ENCODE measurements at regions not wholly inside any gene's neighbourhood (a gene's known extent, or its start where the extent isn't known, plus 50 kb on each side); places are given as distances from the start of the nearest gene placed in this dataset.

DNA sequence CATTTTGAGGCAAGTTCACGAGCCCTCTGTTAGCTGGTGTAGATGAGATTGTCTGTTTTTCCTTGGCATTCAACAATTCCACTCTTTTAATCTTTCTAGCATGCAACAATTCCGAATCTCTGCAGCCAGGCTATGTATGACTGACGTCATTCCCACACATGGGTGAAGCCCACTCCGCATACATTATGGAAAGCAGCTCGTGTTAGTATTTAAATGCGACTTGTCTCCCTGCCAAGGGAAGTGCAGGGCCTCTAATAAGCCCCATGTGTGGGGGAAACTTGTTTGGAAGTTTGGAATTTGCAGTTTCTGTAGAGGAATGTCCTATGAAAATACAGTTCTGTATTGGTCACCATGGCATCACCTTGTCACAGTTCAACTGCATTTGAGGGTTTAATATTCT lies 146.0 kb upstream of the FBXL7 start:
- in situ Hi-C loops (cut with MboI; ENCODE audit: low pct_unique_long_range_greater_than_20kb, low sequenced_read_pairs) = no loop called here

DNA sequence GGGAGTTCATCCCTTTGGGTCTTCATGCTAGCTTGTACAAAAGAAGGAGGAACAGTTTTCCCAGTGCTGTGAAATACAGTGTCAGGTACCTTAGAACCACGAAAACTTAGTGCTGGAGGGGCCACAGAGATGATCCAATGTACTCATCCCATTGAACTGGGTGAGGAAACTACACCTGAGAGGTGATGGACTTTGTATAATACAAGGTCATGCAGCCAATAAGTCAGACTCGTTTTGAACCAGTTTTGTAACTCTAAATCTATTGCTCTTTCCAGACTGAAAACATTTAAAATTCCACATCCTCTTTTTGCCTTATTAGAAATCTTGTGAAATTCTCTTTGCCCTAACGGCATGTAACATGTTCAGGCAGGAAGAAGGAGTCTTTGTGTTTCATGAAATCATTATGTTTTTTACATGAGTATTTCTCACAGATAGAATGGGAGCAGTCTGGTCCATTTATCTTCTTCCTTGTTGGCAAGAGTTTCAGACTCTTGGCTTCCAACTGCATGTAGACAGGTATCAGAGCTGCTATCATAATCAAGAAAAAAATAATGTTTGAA lies 146.8 kb upstream of the FBXL7 start:
- in situ Hi-C loops (cut with MboI; ENCODE audit: low pct_unique_long_range_greater_than_20kb, low sequenced_read_pairs) = no loop called here

More for the DNA sequence above, 146.0 kb upstream of the FBXL7 start:
- no peak for DNase-seq

DNA sequence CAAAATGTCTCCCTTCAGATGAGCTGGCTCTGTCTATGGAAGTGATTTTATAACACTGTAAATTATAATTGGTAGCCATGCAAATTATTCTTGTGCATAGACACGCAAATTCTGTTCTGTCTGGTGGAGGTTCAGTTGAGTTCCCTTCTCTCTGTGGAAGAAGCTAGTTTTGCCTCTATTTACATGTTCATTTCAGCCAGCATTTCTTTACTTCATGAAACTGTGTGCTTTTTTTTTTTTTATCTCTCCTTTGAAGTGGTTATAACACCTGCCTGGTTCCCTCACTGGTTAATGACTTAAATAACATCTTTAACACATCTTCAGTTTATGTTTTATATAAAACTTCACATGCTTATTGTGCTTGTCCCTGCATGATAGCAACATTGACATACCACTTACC lies 149.4 kb upstream of the FBXL7 start:
- in situ Hi-C loops (cut with MboI; ENCODE audit: low pct_unique_long_range_greater_than_20kb, low sequenced_read_pairs) = no loop called here
- DNase-seq = no peak

More for the DNA sequence above, 146.8 kb upstream of the FBXL7 start:
- no peak for DNase-seq

DNA sequence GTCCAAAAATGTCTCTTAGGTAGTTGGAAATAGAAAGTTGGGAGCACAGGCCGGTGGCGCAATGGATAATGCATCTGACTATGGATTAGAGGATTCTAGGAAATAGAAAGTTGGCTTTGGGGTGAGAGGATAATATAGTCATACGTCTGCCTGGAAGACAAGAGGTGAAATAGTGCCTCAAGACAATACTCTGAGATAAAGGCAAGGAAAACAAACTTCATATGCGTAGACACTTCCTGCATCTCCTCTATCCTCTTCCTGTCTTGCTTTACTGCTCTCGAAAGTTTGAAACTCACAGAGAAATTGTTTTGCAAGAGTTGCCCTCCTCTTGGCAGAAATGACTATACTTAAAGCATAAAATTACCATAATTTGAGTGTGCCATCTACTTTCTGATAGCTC lies 153.2 kb upstream of the FBXL7 start:
- in situ Hi-C loops (cut with MboI; ENCODE audit: low pct_unique_long_range_greater_than_20kb, low sequenced_read_pairs) = no loop called here
- DNase-seq = no peak

DNA sequence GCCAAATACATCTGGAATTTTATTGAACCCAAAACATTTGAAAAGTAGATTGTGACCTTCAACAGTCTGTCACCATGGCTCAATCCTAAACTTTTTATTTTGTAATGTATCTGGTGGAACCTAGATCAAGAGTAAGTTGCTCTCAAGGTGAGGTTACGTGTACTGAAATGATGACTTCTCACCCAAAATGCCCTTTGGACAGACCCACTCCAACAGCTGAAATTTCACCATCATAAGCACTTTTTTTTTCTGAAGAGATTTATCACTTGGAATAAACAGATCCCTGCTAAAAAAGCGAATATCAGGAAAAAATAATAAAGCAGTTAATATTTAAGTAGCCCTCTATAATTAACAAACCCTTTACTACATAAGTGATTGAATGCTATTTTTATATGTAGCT lies 155.0 kb upstream of the FBXL7 start:
- in situ Hi-C loops (cut with MboI; ENCODE audit: low pct_unique_long_range_greater_than_20kb, low sequenced_read_pairs) = no loop called here

DNA sequence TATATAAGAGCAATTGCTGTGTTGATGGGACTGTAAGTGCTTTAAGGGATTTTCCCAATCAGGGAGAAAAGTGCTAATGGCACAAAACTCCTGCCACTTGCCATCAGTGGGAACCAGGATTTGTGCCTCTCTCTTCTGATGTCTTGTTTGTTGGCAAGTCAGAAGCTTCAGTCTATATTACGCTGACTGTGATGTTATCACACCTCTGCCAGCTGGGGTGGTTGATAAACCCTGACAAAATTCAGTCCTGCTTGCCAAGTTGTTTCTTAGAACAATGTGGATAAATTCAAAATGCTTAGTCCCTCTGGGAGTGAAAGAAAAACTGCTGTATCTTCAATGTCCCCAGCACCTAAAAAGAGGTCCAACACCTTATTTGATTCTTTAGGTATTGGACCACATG lies 161.4 kb upstream of the FBXL7 start:
- DNase-seq = no peak
- in situ Hi-C loops (cut with MboI; ENCODE audit: low pct_unique_long_range_greater_than_20kb, low sequenced_read_pairs) = no loop called here

More for the DNA sequence above, 155.0 kb upstream of the FBXL7 start:
- DNase-seq = no peak

DNA sequence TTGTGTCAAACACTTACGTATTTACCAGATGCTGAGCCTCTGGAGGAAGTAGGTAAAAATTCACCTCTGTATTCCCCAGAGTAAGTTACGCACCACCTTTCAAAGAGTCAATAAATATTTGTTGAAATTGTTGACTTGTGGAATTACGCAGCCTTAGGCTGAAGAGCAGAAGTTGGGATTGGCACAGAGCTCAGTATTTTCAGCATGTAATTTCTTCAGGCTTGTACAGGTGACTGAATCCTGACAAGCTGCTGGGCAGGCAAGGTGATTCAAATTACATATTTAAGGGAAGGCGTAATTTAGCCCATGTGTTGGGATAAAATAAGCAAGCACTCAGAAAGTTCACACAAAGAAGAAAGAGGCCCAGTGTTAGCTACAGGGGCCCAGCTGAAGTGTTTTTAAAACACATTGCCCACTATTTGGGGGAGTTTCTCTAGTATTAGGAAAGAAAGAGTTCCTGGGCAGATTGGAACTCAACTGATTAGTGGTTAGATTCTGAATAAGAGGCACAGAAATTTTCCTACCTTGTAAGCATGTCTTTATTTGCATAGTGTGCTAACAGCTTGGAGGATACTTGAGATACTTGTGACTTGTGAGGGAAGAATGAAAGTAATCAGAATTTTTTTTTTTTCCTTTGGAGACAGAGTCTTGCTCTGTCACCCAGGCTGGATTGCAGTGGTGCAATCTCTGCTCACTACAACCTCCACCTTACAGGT lies 165.3 kb upstream of the FBXL7 start:
- DNase-seq = no peak
- in situ Hi-C loops (cut with MboI; ENCODE audit: low pct_unique_long_range_greater_than_20kb, low sequenced_read_pairs) = no loop called here

DNA sequence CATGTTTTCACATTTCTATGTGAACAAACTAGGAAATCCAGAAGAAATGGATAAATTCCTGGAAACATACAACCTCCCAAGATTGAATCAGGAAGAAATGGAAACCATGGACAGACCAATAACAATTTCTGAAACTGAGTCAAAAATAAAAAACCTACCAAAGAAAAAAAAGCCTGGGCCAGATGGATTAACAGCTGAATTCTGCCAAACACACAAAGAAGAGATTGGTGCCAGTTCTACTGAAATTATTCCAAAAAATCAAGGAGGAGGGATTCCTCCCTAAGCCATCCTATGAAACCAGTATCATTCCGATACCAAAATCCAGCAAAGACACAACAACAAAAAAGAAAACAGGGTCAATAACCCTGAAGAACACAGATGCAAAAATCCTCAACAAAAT lies 166.9 kb upstream of the FBXL7 start:
- no peak for DNase-seq
- in situ Hi-C loops (cut with MboI; ENCODE audit: low pct_unique_long_range_greater_than_20kb, low sequenced_read_pairs) = no loop called here

DNA sequence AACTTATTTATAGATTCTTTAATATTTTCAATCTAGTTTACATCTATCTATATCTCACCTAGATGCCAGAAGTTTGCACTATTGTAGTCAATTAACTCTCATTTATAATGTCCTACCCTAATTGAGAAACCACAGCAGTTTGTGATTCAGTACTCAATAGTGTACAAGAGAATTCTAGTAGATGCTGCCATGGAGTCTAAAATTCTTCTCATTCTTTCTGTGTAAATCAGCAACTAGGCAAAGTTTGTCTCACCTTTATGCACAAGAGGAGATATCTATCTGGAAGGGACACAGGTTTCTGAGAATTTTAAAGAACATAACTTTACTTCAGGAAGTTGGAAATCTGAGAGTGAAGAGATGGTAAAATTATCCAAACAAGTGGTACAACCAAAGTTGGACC lies 173.0 kb upstream of the FBXL7 start:
- DNase-seq = no peak
- in situ Hi-C loops (cut with MboI; ENCODE audit: low pct_unique_long_range_greater_than_20kb, low sequenced_read_pairs) = no loop called here

DNA sequence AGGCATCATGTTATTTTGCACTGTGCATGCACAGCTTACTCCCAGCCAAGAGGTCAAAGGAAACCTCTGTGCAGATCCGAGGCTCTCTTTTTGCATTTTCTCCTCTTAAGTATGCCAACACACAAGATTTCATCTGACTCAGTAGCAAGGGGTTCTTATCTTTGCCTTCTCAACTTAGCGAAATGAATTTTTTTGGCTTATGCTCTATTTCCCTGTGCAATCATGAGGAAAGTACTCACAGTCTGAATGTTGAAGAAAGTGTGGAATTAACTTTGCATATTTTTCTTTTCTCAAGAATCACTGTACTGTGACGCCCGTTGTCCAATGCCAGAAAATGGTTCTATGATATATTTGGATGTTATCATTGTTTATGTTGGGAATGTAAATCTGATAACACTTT lies 173.5 kb upstream of the FBXL7 start:
- in situ Hi-C loops (cut with MboI; ENCODE audit: low pct_unique_long_range_greater_than_20kb, low sequenced_read_pairs) = no loop called here
- DNase-seq = no peak

DNA sequence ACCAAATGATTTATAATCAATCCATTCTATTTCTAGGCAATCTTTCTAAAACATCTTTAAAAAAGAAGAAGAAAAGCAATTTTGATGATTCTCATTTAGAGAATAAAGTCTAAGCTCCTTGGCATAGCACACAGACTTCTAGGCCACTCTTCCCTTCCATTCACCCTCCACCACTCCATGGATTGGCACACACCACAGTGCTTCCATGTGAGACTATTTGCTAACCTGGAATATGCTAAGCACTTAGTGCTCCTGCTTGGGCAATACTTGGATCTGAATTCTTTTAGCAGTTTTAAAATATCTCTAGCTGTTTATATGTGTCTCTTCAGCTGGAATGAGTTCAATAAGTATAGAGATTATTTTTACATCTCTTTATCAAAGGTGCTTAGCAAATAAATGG lies 177.6 kb upstream of the FBXL7 start:
- in situ Hi-C loops (cut with MboI; ENCODE audit: low pct_unique_long_range_greater_than_20kb, low sequenced_read_pairs) = no loop called here
- no peak for DNase-seq

DNA sequence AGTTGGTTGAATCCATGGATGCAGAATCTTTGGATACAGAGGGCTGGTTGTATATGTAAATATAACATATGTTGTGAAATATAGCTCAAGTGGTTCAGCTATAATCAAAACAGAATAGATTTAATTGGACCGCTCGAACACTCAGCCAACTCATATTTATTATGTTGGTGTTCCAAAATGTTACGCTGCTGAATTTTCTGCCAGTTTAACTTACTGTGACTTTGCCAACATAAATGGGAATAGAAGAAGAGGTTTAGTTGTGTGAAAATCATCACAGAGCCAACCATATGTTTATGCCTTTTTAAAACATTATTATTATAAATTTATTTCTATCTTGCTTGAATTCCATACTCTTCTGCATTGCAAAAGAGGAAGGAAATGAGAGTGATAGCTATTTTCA lies 178.2 kb upstream of the FBXL7 start:
- in situ Hi-C loops (cut with MboI; ENCODE audit: low pct_unique_long_range_greater_than_20kb, low sequenced_read_pairs) = no loop called here

DNA sequence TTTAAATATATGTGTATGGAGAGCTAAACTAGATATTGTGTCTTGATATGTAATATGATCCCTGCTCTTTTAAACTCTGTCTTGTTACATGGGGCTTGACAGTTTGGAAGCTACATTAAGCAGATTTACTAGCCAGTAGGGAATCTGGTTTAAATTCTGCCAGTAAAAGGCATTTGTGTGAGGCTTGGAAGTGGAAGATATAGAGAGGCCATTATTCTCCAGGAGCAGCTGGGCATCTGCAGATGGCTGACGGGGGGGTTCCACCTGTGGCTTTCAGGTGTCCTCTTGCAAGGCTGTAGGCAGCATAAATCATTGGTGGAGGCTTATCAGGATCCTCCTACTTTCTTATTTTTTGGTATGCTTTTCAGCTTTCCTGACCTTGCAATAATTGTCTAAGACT lies 179.1 kb upstream of the FBXL7 start:
- DNase-seq = no peak
- in situ Hi-C loops (cut with MboI; ENCODE audit: low pct_unique_long_range_greater_than_20kb, low sequenced_read_pairs) = no loop called here

More for the DNA sequence above, 178.2 kb upstream of the FBXL7 start:
- no peak for DNase-seq

DNA sequence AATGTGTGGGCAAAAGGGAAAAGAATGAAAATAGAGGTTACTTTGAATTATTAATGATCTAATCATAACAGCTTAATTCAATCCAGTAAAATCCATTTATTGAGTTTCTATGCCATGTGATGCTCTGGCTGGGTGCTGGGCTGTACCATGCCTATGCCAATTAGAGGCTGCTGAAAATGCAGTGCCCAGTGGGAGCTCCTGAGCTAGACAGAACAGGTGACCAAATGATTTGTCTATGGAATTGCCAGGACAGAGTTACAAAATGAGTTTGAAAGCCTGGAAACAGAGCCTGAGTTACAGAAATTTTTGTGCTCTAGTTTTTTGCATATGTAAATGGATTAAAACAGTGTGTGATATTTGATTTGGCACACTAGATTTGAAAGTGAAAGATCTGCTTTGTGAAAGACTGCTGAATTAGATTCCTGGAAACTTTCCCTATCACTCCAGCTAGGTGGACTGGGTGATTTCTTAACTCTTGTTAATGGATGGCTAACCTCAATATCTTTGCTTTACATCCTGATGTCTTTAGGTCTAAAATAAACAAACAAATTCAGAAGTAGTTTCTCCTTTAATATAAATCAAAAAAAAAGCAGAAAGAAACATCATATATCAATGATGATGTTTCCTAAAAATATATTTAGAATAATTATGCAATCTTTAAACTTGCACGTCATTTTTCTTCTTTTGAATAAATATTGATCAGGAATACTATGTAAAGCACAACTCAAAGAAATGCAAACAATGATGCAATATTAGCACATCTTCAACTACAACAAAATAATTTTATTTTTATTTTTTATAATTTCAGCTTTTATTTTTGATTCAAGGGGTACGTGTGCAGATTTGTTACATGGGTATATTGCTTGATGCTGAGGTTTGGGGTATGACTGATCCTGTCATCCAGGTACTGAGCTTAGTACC lies 194.8 kb upstream of the FBXL7 start:
- in situ Hi-C loops (cut with MboI; ENCODE audit: low pct_unique_long_range_greater_than_20kb, low sequenced_read_pairs) = no loop called here
- DNase-seq = no peak

DNA sequence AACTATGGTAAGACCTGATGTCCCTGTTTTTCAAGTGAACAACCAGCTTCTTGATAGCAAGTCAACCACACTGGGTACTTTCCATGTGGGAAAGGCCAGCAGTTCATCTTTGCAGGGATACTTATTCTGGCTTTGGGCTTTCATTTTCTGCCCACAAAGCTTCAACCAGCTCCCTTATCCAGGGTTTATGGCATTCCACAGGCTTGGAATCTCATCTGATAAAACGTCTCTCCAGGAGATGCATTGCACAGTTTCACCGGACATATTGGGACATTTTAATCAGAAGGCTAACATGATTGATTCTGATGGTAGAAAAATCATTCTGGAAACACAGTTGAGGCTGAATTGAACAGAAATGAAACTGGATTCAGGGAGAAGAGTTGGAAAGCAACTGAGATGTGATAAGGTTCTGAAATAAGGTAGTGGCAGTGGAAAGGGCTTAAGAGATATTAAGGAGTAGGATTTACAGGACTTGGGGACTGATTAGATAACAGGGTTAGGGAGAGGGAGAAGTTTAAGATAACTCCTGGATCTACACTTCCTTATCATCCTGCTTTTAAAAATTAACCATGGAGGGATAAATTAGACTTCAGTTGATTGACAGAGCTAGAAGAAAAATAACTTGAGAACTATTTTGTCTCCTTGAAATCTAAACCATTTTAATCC lies 195.8 kb upstream of the FBXL7 start:
- no peak for DNase-seq
- in situ Hi-C loops (cut with MboI; ENCODE audit: low pct_unique_long_range_greater_than_20kb, low sequenced_read_pairs) = no loop called here

DNA sequence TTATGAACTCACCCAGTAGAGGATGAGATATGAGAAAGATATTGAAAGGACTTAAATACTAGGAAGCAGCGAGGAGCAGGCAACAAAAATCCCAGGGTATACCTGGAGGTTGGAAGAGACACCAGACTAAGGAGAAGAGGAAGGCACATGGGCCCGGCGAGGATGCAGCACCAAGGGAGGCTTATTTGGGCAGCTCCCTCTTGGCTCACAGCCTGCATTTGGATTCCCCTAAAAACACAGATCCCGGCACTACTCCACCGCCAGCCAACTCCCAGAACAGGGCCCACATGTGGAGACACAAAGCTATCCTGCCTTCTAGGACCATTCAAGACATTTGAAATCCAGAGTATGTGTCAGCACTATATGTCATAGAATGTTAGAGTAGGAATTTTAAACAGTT lies 199.8 kb upstream of the FBXL7 start:
- in situ Hi-C loops (cut with MboI; ENCODE audit: low pct_unique_long_range_greater_than_20kb, low sequenced_read_pairs) = no loop called here
- no peak for DNase-seq

DNA sequence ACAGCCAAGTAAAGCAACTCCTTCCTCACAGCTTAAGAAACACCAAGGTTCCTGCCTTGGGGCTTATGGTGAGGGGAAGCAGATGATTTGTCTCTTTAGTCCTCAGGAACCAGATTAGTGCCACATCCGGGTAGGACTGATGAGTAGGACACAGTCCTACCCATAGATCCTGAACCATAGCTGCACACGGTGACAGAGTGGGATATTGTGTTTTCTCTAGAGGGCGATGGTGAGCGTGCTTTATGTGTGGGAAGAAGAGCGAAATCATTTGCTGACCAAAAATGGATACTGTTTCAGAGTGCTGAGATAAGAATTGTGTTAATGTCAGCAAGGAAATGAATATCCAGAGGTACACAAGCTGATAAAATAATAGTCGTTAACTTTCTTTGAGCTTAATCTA lies 209.0 kb upstream of the FBXL7 start:
- in situ Hi-C loops (cut with MboI; ENCODE audit: low pct_unique_long_range_greater_than_20kb, low sequenced_read_pairs) = no loop called here
- peak; percentile 4 for DNase-seq

DNA sequence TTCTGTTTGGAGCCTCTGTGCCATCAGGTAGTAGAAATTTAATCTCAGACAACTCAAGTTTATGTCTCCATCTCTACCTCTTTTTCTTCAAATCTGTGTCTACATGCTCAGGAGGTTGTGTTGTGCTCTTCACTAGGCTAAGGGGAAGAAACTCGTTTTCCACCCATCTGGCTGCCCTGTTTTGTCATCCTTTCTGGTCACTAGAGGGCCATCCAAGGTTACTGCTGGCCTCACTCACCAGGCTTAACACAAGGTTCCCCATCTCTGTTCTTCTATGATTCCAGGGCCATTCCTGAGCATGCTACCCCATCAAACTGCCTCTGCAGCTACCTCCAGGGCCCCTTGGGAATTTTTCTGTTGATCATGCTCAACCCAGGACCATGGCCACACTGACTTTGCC lies 213.3 kb upstream of the FBXL7 start:
- DNase-seq = no peak
- in situ Hi-C loops (cut with MboI; ENCODE audit: low pct_unique_long_range_greater_than_20kb, low sequenced_read_pairs) = no loop called here

DNA sequence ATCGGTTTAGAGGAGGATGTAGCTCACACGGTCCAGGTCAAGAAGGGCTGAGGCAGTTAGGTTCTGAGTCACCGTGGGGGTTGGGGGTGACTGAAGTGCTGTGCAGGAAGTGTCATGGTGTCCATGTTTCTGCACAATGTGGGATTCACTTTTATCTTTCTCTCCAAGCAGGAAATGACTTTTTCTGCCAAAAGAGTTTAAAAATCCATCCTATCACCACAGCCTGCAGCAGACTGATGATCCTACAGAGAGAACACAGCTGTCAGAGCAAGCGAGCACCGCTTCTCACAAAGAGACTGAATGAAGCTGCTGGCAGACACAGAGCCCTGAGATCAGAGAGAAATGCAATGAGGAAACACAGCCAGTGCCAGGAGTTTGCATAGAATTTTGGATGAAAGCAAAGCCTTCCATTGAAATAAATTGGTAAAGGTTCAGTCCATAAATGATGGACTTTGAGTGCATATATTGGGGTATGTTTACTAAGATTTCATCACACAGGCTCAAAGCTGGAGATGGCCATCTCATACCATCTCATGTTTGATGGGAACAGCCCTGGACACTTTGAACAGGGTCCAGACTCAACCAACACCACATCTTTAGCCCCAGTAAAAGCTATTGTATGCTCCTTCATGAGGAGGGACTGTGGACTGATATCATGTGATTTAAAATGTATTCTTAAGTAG lies 213.9 kb upstream of the FBXL7 start:
- in situ Hi-C loops (cut with MboI; ENCODE audit: low pct_unique_long_range_greater_than_20kb, low sequenced_read_pairs) = no loop called here
- no peak for DNase-seq

Measured in KBM-7 (cell line).